Mesothelial cell of epicardium (in vitro differentiated cells): ENCODE measurements at regions not wholly inside any gene's neighbourhood (a gene's known extent, or its start where the extent isn't known, plus 50 kb on each side); places are given as distances from the start of the nearest gene placed in this dataset.

ENCODE experiments used
- DNase-seq, 2 experiments: peaks; one replicate each; pipeline ENCODE4 v3.0.0; 2021; ENCODE audit warnings: low spot score in 2 of 2; ENCODE audit not compliant: unreplicated experiment in 2 of 2
- H3K27ac Mint-ChIP-seq: 2 replicates; pipeline ENCODE4 v1.8.0; 2021; ENCODE audit warnings: mixed read lengths
- H3K27me3 Mint-ChIP-seq: 2 replicates; pipeline ENCODE4 v1.8.0; 2021; ENCODE audit warnings: low read depth, mixed read lengths
- H3K36me3 Mint-ChIP-seq: 2 replicates; pipeline ENCODE4 v1.8.0; 2021; ENCODE audit warnings: mixed read lengths
- H3K4me1 Mint-ChIP-seq: 2 replicates; pipeline ENCODE4 v1.8.0; 2021; ENCODE audit warnings: mixed read lengths
- H3K4me3 Mint-ChIP-seq: 2 replicates; pipeline ENCODE4 v1.8.0; 2021; ENCODE audit warnings: mild to moderate bottlenecking, moderate library complexity, mixed read lengths
- H3K9me3 Mint-ChIP-seq: 2 replicates; pipeline ENCODE4 v1.8.0; 2021; ENCODE audit warnings: mixed read lengths
- TF ChIP-seq, protein P1 (sequence below): fragments of 200-600 bp; sonication (generic); IDR thresholded peaks from one replicate; pipeline ENCODE4 v1.5.0; 2021; ENCODE audit warnings: antibody characterized with exemption; ENCODE audit not compliant: unreplicated experiment

DNA sequence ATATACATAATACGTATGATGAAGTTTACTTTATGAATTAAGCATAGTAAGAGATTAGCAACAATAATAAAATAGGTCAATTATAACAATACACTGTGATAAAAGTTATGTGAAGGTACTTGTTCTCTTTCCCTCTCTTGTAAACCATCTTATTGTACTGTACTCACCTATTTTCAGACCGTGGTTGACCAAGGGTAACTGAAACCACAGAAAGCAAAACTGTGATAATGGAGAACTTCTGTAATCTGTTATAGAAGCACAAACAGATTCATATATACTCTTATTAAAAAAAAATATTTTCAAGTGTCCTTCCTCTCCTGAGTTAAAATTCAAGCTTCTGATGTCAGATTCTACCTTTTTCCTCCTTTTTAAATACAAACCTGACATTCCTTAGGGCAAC lies 1247.8 kb upstream of the SORCS1 start:
- no peak for DNase-seq
- H3K27ac Mint-ChIP-seq, result no peak overlapping the region
- peaks cover 16% of the 10 kb centered on the region for H3K27me3 Mint-ChIP-seq
- no peak overlapping the region for H3K4me3 Mint-ChIP-seq
- no peaks in the 10 kb centered on the region for H3K9me3 Mint-ChIP-seq
- no peaks in the 10 kb centered on the region for H3K4me1 Mint-ChIP-seq
- TF ChIP-seq, protein P1, sequence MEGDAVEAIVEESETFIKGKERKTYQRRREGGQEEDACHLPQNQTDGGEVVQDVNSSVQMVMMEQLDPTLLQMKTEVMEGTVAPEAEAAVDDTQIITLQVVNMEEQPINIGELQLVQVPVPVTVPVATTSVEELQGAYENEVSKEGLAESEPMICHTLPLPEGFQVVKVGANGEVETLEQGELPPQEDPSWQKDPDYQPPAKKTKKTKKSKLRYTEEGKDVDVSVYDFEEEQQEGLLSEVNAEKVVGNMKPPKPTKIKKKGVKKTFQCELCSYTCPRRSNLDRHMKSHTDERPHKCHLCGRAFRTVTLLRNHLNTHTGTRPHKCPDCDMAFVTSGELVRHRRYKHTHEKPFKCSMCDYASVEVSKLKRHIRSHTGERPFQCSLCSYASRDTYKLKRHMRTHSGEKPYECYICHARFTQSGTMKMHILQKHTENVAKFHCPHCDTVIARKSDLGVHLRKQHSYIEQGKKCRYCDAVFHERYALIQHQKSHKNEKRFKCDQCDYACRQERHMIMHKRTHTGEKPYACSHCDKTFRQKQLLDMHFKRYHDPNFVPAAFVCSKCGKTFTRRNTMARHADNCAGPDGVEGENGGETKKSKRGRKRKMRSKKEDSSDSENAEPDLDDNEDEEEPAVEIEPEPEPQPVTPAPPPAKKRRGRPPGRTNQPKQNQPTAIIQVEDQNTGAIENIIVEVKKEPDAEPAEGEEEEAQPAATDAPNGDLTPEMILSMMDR, result no peak
- no peaks in the 10 kb centered on the region for H3K36me3 Mint-ChIP-seq

DNA sequence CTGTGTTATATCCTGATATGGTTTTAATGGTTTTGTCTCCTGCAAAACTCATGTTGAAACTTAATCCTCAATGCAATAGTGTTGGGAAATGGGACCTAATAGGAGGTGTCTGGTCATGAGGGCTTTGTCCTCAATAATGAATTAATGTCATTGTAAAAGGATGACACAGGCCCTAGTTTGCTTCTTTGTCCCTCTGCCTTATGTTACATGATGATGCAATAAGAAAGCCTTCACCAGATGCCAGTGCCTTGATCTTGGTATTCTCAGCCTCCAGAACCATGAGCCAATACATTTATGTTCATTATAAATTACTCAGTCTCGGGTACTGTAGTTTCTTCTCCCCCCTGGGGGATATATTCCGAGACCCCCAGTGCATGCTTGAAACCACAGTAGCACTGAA lies 1247.4 kb upstream of the SORCS1 start:
- Mint-ChIP-seq H3K27me3 (peaks cover 12% of the 10 kb centered on the region), H3K4me3 (no peak overlapping the region), H3K9me3 (no peaks in the 10 kb centered on the region), H3K27ac (no peak overlapping the region), H3K36me3 (no peaks in the 10 kb centered on the region), H3K4me1 (no peaks in the 10 kb centered on the region)
- TF ChIP-seq, protein P1, result no peak
- DNase-seq, result no peak

DNA sequence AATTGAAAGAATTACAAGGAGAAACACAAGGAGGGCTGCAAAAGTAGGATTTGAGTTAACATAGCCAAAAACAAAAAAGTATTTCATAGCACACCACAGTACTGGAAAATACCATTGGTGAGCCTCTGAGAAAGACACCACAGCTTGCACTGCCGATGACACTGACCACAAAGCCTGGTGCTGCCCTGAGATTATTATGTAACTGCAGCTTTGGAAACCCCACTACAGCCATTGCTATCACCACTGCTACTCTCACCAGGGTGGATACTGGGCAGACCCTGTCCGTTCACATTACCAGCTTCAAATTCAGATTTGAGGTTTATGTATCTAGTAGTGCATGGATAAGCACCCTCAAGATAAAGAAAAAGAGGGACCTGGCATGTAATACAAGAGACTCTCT lies 1246.7 kb upstream of the SORCS1 start:
- DNase-seq, result no peak
- Mint-ChIP-seq H3K36me3 (no peaks in the 10 kb centered on the region), H3K4me3 (no peak overlapping the region), H3K4me1 (no peaks in the 10 kb centered on the region), H3K9me3 (no peaks in the 10 kb centered on the region), H3K27me3 (peaks cover 5% of the 10 kb centered on the region), H3K27ac (no peak overlapping the region)
- TF ChIP-seq, protein P1, result no peak

DNA sequence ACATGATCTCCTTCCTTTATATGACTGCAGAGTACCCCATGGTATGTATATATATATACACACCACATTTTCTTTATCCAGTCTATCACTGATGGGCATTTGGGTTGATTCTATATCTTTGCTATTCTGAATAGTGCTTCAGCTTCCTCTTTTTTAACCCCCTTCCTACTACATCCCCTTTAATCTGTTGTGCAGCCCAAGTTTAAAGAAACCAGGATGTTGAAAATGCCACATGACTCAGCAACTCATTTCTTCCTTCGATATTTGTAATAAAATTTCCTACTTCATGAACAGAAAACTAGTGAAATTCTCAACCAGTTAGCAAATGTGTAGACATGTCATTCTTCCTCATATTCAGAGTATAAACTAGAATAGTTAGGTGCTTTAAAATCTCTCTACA lies 1245.7 kb upstream of the SORCS1 start:
- peaks cover under 1% of the 10 kb centered on the region for H3K27me3 Mint-ChIP-seq
- TF ChIP-seq, protein P1, result no peak
- H3K9me3 Mint-ChIP-seq, result peaks cover 2% of the 10 kb centered on the region
- no peak for DNase-seq
- H3K4me1 Mint-ChIP-seq, result no peaks in the 10 kb centered on the region
- no peak overlapping the region for H3K4me3 Mint-ChIP-seq
- no peak overlapping the region for H3K27ac Mint-ChIP-seq
- H3K36me3 Mint-ChIP-seq, result no peaks in the 10 kb centered on the region

DNA sequence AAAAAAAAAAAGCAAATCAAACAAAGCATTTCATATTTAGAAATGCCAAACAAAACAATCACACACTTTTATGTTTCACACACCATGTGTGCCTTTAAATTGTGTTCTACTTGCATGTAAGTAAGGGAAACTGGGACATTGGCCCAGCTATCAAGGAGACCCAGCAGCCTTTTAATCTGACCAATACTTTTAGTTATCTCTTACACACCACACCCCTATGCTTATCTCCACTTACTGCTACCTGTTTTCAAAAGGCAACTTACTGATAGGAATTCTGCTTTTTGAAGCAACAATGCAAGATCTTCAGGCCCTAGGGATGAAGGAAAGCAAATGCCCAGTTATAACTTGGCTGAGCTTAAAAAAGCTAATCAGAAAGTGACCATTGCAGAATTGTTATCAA lies 1244.8 kb upstream of the SORCS1 start:
- no peaks in the 10 kb centered on the region for H3K4me1 Mint-ChIP-seq
- H3K27me3 Mint-ChIP-seq, result no peaks in the 10 kb centered on the region
- DNase-seq, result no peak
- no peaks in the 10 kb centered on the region for H3K36me3 Mint-ChIP-seq
- TF ChIP-seq, protein P1, result no peak
- no peak overlapping the region for H3K4me3 Mint-ChIP-seq
- H3K27ac Mint-ChIP-seq, result no peak overlapping the region
- peaks cover 10% of the 10 kb centered on the region for H3K9me3 Mint-ChIP-seq

DNA sequence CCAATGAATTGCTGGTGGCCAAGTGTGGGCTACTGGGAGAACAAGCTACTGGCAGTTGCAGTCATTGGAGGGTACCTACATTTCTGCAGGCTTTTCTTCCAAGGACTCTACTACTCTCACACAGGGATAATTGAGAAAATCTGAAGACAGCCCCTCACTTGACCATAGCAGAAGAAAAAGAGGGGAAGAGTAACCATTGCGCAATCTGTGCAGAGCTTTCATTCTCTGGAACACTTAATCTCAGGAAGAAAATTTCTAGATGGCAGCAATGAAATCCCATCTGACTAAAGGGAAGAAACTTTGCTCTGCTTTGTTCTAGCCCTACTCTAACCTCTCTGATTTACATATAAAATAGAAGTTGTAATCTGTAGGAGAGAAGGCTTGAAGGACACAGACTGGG lies 1239.6 kb upstream of the SORCS1 start:
- H3K9me3 Mint-ChIP-seq, result peaks cover 10% of the 10 kb centered on the region
- H3K27ac Mint-ChIP-seq, result no peak overlapping the region
- TF ChIP-seq, protein P1, result no peak
- no peak for DNase-seq
- no peaks in the 10 kb centered on the region for H3K36me3 Mint-ChIP-seq
- no peak overlapping the region for H3K4me3 Mint-ChIP-seq
- H3K27me3 Mint-ChIP-seq, result no peaks in the 10 kb centered on the region
- H3K4me1 Mint-ChIP-seq, result no peaks in the 10 kb centered on the region
